Upper lobe of left lung (tissue), 6 donors: ENCODE measurements at regions not wholly inside any gene's neighbourhood (a gene's known extent, or its start where the extent isn't known, plus 50 kb on each side); places are given as distances from the start of the nearest gene placed in this dataset.
"Not testable (repeated sequence)": the region's sequence is repeated elsewhere in the genome, so short reads cannot be mapped to it uniquely, and the experiment has no call there.

Experiments
- ATAC-seq, 2 donors: fragments of 200-7000 bp; cut with Tn5 transposase; one replicate each; pipeline ENCODE4 v1.9.1; 2022; ENCODE audit warnings: mild to moderate bottlenecking in 2 of 2, moderate library complexity in 2 of 2; ENCODE audit not compliant: low FRiP score in 2 of 2
- DNase-seq, 2 donors: peaks; one replicate each; pipeline ENCODE4 v3.0.0-alpha.2; 2019 to 2020
- H3K27ac ChIP-seq, 4 donors: fragments of 200-600 bp; sonication (generic); one replicate each; pipeline ENCODE4 v1.5.1; 2016 to 2019
- H3K27me3 ChIP-seq, 4 donors: fragments of 200-600 bp; sonication (generic); one replicate each; pipeline ENCODE4 v1.5.1; 2017 to 2019
- H3K36me3 ChIP-seq, 4 donors: fragments of 200-600 bp; sonication (generic); one replicate each; pipeline ENCODE4 v1.5.1; 2016 to 2019
- H3K4me1 ChIP-seq, 4 donors: fragments of 200-600 bp; sonication (generic); one replicate each; pipeline ENCODE4 v1.5.1; 2018 to 2019
- H3K4me3 ChIP-seq, 4 donors: fragments of 200-600 bp; sonication (generic); one replicate each; pipeline ENCODE4 v1.5.1; 2017 to 2019; ENCODE audit warnings: mild to moderate bottlenecking in 2 of 4, moderate library complexity in 1 of 4
- H3K9me3 ChIP-seq, 4 donors: fragments of 200-600 bp; sonication (generic); one replicate each; pipeline ENCODE4 v1.5.1; 2018 to 2019
- EP300 ChIP-seq, 4 donors: sonication (generic); formaldehyde crosslinking; IDR thresholded peaks; one replicate each; pipeline ENCODE4 v1.5.1; 2017; ENCODE audit warnings: antibody characterized with exemption in 4 of 4, control low read depth in 2 of 4
- POLR2A ChIP-seq, 4 donors: fragments of 450-650 bp; IDR thresholded peaks; one replicate each; pipeline ENCODE4 v1.5.1; 2016 to 2017; ENCODE audit warnings: antibody characterized with exemption in 4 of 4, mild to moderate bottlenecking in 2 of 4
- POLR2AphosphoS5 ChIP-seq, 2 donors: sonication (generic); formaldehyde crosslinking; IDR thresholded peaks; one replicate each; pipeline ENCODE4 v1.5.1; 2017; ENCODE audit warnings: antibody characterized with exemption in 2 of 2
- WGBS, 2 donors: methylation state at CpG; one replicate each; pipeline ENCODE4 v1.1.5; 2017 to 2018; 5-methylcytosine and 5-hydroxymethylcytosine counted together
- TF ChIP-seq, protein P1 (sequence below), 6 experiments: fragments of 450-650 bp in 4 of 6; fragments of 200-600 bp in 2 of 6; sonication (generic) in 2 of 6; IDR thresholded peaks; one replicate each; pipeline ENCODE4 v1.5.1; 2016 to 2019; ENCODE audit warnings: antibody characterized with exemption in 6 of 6
- donor health status: DM: no; HTN: no; CAD: no; lungs with moderate emphysema.
- donor health status: DM: no; HTN: yes; CAD: no; lungs with severe emphysema.

DNA sequence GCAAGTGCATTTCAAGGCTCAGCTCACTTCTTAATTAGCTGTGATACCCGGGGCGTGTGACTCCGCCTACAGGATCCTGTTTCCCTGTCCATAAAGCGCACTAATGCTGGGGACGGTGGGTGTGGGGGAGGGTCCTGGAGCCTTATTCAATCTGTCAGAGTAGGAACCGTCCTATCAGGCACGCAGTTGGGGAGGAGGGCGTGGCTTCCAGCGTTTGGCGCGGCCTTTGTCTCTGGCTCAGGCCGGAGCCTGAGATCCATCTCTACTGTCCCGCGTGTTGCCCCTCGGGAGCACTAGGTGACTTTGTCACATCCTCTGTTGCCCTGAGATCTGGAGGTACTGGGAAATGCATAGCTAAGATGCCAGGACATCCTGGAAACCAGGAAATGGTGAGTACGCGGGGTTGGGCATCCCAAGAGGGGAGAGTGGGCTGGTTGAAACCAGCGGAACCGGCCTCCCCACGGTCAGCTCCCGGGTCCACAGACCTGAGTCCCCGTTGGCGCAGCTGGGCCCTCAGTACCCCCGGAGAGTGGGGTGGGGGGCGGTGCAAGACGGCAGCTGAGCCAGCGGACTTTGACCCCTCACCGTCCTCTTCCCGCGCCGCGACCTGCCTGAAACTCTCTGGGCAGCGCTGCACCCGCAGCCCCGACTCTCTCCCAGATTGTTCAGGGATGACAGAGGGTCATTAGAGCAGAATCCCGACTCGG lies 104.4 kb upstream of the ZNF92 start:
- Histone ChIP-seq H3K9me3 (peaks cover 0 to 3% (median under 1%) of the 10 kb centered on the region in 4 donors), H3K4me1 (peaks cover 5 to 11% (median 7%) of the 10 kb centered on the region in 4 donors), H3K36me3 (no peaks in the 10 kb centered on the region), H3K27me3 (peaks cover 0 to 9% (median 8%) of the 10 kb centered on the region in 4 donors), H3K4me3 (peak overlapping the region in 3 of 4 donors; percentile 10 to 29 (median 22)), H3K27ac (no peak overlapping the region)
- no peak for TF ChIP-seq POLR2A (IDR thresholded peaks at IDR 0.05)
- TF ChIP-seq, protein P1, sequence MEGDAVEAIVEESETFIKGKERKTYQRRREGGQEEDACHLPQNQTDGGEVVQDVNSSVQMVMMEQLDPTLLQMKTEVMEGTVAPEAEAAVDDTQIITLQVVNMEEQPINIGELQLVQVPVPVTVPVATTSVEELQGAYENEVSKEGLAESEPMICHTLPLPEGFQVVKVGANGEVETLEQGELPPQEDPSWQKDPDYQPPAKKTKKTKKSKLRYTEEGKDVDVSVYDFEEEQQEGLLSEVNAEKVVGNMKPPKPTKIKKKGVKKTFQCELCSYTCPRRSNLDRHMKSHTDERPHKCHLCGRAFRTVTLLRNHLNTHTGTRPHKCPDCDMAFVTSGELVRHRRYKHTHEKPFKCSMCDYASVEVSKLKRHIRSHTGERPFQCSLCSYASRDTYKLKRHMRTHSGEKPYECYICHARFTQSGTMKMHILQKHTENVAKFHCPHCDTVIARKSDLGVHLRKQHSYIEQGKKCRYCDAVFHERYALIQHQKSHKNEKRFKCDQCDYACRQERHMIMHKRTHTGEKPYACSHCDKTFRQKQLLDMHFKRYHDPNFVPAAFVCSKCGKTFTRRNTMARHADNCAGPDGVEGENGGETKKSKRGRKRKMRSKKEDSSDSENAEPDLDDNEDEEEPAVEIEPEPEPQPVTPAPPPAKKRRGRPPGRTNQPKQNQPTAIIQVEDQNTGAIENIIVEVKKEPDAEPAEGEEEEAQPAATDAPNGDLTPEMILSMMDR (IDR thresholded peaks at IDR 0.05): no peak
- no peak for TF ChIP-seq POLR2AphosphoS5 (IDR thresholded peaks at IDR 0.05)
- no peak for TF ChIP-seq EP300 (IDR thresholded peaks at IDR 0.05)
- peak in 1 of 2 donors; percentile 57 for DNase-seq
- WGBS, 2 donors: 0 to 6% methylated on average over 29 to 35 of the region's 37 CpGs
- ATAC-seq: peak; percentile 49 to 63

DNA sequence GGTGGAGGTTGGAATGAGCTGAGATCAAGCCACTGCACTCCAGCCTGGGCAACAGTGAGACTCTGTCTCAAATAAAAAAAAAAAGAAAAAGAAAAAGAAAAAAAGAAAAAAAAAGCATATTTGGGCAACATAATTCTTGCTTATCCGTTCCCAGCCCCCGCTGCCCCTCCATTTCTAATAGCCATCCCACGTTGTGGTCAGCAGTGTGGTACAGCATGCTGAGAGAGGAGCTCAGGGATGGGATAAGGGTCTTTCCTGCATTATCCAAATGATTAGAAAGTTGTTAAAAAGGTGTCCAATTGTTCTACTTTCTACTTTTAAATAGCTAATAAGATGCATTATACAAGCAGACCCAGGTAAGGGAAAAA lies 104.9 kb upstream of the ZNF92 start:
- 44 to 68% methylated on average over 3 of the region's 3 CpGs for WGBS, 2 donors
- Histone ChIP-seq H3K4me3 (no peak overlapping the region), H3K27me3 (peaks cover 0 to 9% (median 8%) of the 10 kb centered on the region in 4 donors), H3K9me3 (no peaks in the 10 kb centered on the region), H3K36me3 (no peaks in the 10 kb centered on the region), H3K27ac (no peak overlapping the region), H3K4me1 (peaks cover 5 to 11% (median 7%) of the 10 kb centered on the region in 4 donors)
- no peak for ATAC-seq
- no peak for DNase-seq
- TF ChIP-seq, protein P1 (IDR thresholded peaks at IDR 0.05): no peak
- TF ChIP-seq EP300 (IDR thresholded peaks at IDR 0.05): no peak
- TF ChIP-seq POLR2A (IDR thresholded peaks at IDR 0.05): no peak
- no peak for TF ChIP-seq POLR2AphosphoS5 (IDR thresholded peaks at IDR 0.05)

DNA sequence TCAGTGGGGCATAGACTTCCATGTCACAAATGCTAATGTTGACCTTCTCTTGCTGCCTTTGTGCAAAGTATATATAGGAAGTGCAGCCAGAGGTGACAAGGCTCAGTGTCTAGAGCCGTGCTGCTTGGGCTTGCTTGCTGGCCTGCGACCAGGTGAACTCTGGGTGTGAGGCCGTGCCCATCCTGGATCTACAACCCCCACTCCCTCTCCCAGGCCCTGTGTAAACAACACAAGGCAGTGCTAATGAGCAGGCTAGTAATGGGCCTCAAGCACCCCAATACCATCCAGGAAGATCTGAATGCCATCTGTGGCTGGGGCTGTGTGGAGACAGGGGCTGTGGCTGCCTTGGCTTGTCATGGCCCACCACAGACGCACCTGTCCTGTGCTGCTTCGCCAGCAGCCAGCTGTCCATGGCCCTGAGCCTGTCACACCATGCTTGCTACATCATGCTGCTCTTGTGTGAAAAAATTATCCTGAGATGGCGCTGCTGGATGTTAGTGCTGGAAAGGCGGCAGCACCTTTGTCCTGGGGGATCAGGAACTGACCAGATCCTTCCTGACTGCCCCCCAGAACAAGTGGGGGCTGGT lies 107.6 kb upstream of the ZNF92 start:
- Histone ChIP-seq H3K27ac (no peak overlapping the region), H3K4me3 (no peak overlapping the region), H3K36me3 (no peaks in the 10 kb centered on the region), H3K27me3 (peaks cover 0 to 9% (median 8%) of the 10 kb centered on the region in 4 donors), H3K4me1 (peaks cover 5 to 11% (median 7%) of the 10 kb centered on the region in 4 donors), H3K9me3 (no peaks in the 10 kb centered on the region)
- no peak for DNase-seq
- 74 to 82% methylated on average over 5 to 7 of the region's 7 CpGs for WGBS, 2 donors
- TF ChIP-seq EP300 (IDR thresholded peaks at IDR 0.05) (no peak), POLR2A (IDR thresholded peaks at IDR 0.05) (no peak), POLR2AphosphoS5 (IDR thresholded peaks at IDR 0.05) (no peak)
- TF ChIP-seq, protein P1 (IDR thresholded peaks at IDR 0.05): no peak
- ATAC-seq: no peak

DNA sequence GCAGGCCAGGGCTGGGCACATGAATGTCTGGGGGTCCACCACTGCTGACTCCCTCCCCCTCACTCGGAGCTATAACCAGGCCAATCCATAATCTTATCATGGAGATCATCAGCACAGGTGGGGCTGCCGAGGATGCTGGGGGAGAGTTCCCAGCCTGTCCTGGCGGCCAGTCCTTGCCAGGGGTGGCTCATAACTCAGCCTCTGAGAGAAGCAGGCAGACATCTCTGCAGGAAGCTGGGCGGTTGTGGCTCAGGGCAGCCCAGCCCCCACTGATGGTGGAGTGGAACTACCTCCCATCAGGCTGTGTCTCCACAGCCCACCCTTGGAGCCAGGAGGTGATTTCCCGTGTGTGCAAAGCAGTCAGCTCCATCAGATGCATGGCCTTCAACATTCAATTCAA lies 109.4 kb upstream of the ZNF92 start:
- Histone ChIP-seq H3K36me3 (no peaks in the 10 kb centered on the region), H3K4me1 (peaks cover 0 to 3% (median under 1%) of the 10 kb centered on the region in 4 donors), H3K27me3 (peaks cover 0 to 2% (median 1%) of the 10 kb centered on the region in 4 donors), H3K4me3 (no peak overlapping the region), H3K9me3 (no peaks in the 10 kb centered on the region), H3K27ac (no peak overlapping the region)
- WGBS, 2 donors: 67 to 91% methylated on average over 4 of the region's 5 CpGs
- DNase-seq: no peak
- TF ChIP-seq, protein P1 (IDR thresholded peaks at IDR 0.05): no peak
- TF ChIP-seq POLR2A (IDR thresholded peaks at IDR 0.05) (no peak), EP300 (IDR thresholded peaks at IDR 0.05) (no peak), POLR2AphosphoS5 (IDR thresholded peaks at IDR 0.05) (no peak)
- ATAC-seq: peak in 1 of 2 donors; percentile 27

DNA sequence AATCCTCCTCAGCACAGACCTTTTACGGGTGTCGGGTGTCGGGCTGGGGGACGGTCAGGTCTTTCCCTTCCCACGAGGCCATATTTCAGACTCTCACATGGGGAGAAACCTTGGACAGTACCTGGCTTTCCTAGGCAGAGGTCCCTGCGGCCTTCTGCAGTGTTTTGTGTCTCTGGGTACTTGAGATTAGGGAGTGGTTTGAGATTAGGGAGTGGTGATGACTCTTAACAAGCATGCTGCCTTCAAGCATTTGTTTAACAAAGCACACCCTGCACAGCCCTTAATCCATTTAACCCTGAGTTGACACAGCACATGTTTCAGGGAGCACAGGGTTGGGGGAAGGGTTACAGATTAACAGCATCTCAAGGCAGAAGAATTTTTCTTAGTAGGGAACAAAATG lies 113.0 kb upstream of the ZNF92 start:
- not testable (repeated sequence) for H3K9me3 ChIP-seq, H3K4me3 ChIP-seq, ATAC-seq, H3K4me1 ChIP-seq, H3K36me3 ChIP-seq, H3K27me3 ChIP-seq, H3K27ac ChIP-seq, DNase-seq
- 20% methylated on average over 1 of the region's 6 CpGs; no CpG with 5 or more reads in 1 of the 2 donors for WGBS, 2 donors

DNA sequence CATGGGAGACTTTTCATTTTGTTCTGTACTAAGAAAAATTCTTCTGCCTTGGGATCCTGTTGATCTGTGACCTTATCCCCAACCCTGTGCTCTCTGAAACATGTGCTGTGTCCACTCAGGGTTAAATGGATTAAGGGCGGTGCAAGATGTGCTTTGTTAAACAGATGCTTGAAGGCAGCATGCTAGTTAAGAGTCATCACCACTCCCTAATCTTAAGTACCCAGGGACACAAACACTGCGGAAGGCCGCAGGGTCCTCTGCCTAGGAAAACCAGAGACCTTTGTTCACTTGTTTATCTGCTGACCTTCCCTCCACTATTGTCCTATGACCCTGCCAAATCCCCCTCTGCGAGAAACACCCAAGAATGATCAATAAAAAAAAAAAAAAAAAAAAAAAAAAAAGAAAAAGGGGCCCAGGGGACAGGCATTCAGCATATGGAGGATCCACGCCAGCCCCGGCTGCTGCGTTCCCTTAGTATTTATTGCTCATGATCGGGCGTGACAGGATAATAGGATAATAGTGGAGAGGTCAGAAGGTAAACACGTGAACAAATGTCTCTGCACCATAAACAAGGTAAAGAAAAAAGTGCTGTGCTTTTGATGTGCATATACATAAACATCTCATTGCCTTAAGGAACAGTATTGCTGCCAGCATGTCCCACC lies 113.7 kb upstream of the ZNF92 start:
- not testable (repeated sequence) for H3K9me3 ChIP-seq, H3K27me3 ChIP-seq, DNase-seq, H3K27ac ChIP-seq, H3K4me1 ChIP-seq, ATAC-seq, H3K4me3 ChIP-seq, H3K36me3 ChIP-seq
- WGBS, 2 donors: 40 to 56% methylated on average over 6 of the region's 10 CpGs
